ENCODE measurements at regions not wholly inside any gene's neighbourhood (a gene's known extent, or its start where the extent isn't known, plus 50 kb on each side); places are given as distances from the start of the nearest gene placed in this dataset.

DNA sequence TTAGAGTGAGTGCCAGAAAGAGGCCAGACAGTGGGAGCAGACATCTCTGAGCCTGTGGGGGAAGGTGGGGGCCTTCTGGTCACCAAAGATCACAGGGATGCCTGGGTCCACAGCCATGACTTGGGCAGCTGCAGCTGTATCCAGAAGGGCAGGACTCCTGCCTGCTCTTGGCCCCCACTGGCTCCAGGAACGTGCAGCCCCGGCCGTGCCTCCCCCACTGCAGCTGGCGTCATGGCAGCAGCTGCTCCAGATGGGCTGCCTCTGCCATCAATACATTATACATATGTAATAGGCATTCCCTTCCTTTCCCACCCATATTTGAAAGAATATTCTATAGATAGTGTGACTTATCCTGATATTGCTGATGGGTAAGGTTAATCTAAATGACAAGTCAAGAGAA, 195.5 kb upstream of the SNX19 start:
- WGBS, 3 donors, result 82 to 95% (median 92%) methylated on average over 4 of the region's 4 CpGs
- Histone ChIP-seq H3K4me3 (ENCODE audit: low read depth in 1 of 3, low read length in 3 of 3) (no peak overlapping the region), H3K27ac (ENCODE audit: low read depth in 1 of 3, low read length in 2 of 3) (no peak overlapping the region), H3K4me1 (ENCODE audit: control insufficient read depth in 3 of 3, insufficient read depth in 2 of 3, low read depth in 1 of 3, low read length in 2 of 3) (no peaks in the 10 kb centered on the region), H3K9me3 (ENCODE audit: control insufficient read depth in 2 of 2, insufficient read depth in 1 of 2, low read depth in 1 of 2, low read length in 1 of 2) (peaks cover 0 to 15% of the 10 kb centered on the region in 2 donors), H3K27me3 (ENCODE audit: control insufficient read depth in 3 of 3, insufficient read depth in 3 of 3, low read length in 3 of 3) (no peaks in the 10 kb centered on the region), H3K36me3 (ENCODE audit: control insufficient read depth in 3 of 3, insufficient read depth in 2 of 3, low read depth in 1 of 3, low read length in 3 of 3) (no peaks in the 10 kb centered on the region)
- FAIRE-seq (no peak), DNase-seq (no peak)

DNA sequence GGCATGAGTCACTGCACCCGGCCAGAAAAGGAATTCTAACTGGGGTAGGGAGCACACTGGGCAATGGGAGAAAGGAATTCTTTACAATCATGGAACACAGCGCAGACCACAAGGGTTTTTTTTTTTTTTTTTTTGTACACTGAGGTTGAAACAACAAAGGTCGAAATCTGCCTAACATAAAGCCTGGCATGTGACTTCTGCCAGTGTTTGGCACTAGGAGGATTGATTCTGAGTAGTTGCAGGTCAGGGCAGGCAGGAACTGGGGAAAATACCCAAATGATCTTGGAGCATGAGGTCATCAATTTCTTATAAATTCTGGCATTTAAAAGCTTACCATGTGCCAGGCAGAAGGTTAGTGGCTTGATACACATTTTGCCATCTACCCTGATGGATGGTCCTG, 202.0 kb upstream of the SNX19 start:
- Histone ChIP-seq H3K4me3 (ENCODE audit: low read depth in 1 of 3, low read length in 3 of 3) (no peak overlapping the region), H3K27ac (ENCODE audit: low read depth in 1 of 3, low read length in 2 of 3) (no peak overlapping the region), H3K4me1 (ENCODE audit: control insufficient read depth in 3 of 3, insufficient read depth in 2 of 3, low read depth in 1 of 3, low read length in 2 of 3) (no peaks in the 10 kb centered on the region), H3K27me3 (ENCODE audit: control insufficient read depth in 3 of 3, insufficient read depth in 3 of 3, low read length in 3 of 3) (no peaks in the 10 kb centered on the region), H3K9me3 (ENCODE audit: control insufficient read depth in 2 of 2, insufficient read depth in 1 of 2, low read depth in 1 of 2, low read length in 1 of 2) (no peaks in the 10 kb centered on the region), H3K36me3 (ENCODE audit: control insufficient read depth in 3 of 3, insufficient read depth in 2 of 3, low read depth in 1 of 3, low read length in 3 of 3) (no peaks in the 10 kb centered on the region)
- FAIRE-seq (no peak), DNase-seq (no peak)
- WGBS, 3 donors, result 53 to 76% (median 64%) methylated on average over 3 of the region's 3 CpGs

DNA sequence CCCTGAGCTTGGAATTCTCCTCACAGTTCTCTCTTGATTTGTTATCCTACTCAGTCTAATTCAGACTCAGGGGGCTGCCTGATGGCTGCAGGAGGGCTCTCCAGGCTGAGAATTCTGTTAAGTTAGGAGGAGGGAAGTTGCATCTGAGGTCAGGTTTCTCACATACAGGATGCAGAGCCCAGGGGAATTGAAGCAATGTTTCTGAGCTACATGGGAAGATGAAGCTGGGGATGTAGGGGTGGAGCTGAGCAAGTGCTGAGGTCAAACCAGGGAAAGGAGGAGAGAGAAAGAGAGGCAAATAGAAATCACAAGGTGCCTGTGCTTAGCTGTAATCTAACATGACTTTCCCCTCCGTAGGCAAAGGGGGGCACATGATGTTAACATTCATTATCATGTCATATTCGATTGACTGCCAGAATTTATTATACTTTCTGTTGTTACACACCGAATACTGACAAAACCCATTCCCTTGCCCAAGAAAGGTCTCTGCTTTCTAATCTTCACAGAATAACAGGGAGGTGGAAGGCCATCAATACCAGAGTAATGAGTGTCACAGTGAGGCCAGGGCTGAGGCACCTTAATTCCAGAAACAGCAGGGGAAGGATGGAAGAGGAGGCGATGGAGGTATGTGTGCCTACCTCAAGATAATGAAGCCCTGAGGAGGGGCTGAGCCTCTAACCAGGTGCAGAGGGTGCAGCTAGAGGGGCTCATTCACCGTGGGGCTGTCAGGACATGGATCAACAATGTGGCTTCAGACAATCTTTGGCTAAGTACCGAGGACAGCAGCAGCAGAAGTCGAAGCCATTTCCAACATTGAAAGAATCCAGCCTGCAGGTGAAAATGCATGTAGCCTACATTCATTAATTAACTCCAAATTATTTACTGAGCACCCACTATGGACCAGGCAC, 205.4 kb upstream of the SNX19 start:
- FAIRE-seq (no peak), DNase-seq (no peak)
- no peaks in the 10 kb centered on the region for H3K36me3 ChIP-seq (ENCODE audit: control insufficient read depth in 3 of 3, insufficient read depth in 2 of 3, low read depth in 1 of 3, low read length in 3 of 3)
- no peak overlapping the region for H3K27ac ChIP-seq (ENCODE audit: low read depth in 1 of 3, low read length in 2 of 3)
- no peaks in the 10 kb centered on the region for H3K4me1 ChIP-seq (ENCODE audit: control insufficient read depth in 3 of 3, insufficient read depth in 2 of 3, low read depth in 1 of 3, low read length in 2 of 3)
- H3K9me3 ChIP-seq (ENCODE audit: control insufficient read depth in 2 of 2, insufficient read depth in 1 of 2, low read depth in 1 of 2, low read length in 1 of 2), result no peaks in the 10 kb centered on the region
- 48 to 64% (median 57%) methylated on average over 7 of the region's 7 CpGs for WGBS, 3 donors
- H3K4me3 ChIP-seq (ENCODE audit: low read depth in 1 of 3, low read length in 3 of 3), result no peak overlapping the region
- H3K27me3 ChIP-seq (ENCODE audit: control insufficient read depth in 3 of 3, insufficient read depth in 3 of 3, low read length in 3 of 3), result no peaks in the 10 kb centered on the region

DNA sequence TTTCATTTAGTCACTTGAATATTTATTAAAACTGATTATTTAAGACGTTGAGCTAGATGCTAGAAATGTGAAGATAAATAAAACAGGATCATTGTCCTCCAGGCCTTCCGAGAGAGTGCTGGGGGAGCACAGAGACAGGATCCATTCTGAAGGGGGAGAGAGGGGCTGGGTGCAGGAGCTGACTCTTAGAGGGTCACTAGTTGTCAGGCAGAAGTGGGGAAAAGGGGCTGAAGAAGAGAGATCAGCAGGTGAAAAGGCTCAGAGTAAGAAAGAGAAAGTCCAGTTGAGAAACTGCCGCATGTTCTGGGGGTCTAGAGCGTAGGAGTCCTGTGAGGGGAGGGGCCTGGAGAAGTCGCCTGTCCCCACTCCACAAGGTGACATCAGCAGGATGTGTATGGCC, 206.2 kb upstream of the SNX19 start:
- Histone ChIP-seq H3K4me3 (ENCODE audit: low read depth in 1 of 3, low read length in 3 of 3) (no peak overlapping the region), H3K27ac (ENCODE audit: low read depth in 1 of 3, low read length in 2 of 3) (no peak overlapping the region), H3K36me3 (ENCODE audit: control insufficient read depth in 3 of 3, insufficient read depth in 2 of 3, low read depth in 1 of 3, low read length in 3 of 3) (no peaks in the 10 kb centered on the region), H3K9me3 (ENCODE audit: control insufficient read depth in 2 of 2, insufficient read depth in 1 of 2, low read depth in 1 of 2, low read length in 1 of 2) (peaks cover 0 to 2% of the 10 kb centered on the region in 2 donors), H3K27me3 (ENCODE audit: control insufficient read depth in 3 of 3, insufficient read depth in 3 of 3, low read length in 3 of 3) (no peaks in the 10 kb centered on the region), H3K4me1 (ENCODE audit: control insufficient read depth in 3 of 3, insufficient read depth in 2 of 3, low read depth in 1 of 3, low read length in 2 of 3) (no peaks in the 10 kb centered on the region)
- FAIRE-seq (no peak), DNase-seq (no peak)
- 75 to 76% (median 75%) methylated on average over 5 of the region's 5 CpGs for WGBS, 3 donors

DNA sequence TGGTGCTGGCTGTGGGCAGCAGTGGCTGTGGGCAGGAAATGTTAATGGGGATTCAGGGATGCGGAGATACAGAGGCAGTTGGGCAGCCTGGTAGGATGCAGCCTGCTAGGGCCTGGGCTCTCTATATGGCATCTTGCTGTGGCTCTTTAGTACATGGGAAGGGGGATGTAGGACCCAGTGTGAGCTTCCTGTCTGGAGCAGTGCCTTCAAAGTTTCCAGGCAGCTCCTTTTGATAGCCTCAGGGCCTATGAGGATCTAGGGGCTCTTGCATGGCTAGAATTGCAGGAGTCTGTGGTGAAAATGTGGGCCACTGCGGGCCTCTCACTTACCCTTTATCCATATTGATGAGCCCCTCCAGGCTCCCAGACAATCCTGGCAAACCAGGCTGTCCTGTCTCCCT, 213.2 kb upstream of the SNX19 start:
- Histone ChIP-seq H3K4me1 (ENCODE audit: control insufficient read depth in 3 of 3, insufficient read depth in 2 of 3, low read depth in 1 of 3, low read length in 2 of 3) (no peaks in the 10 kb centered on the region), H3K9me3 (ENCODE audit: control insufficient read depth in 2 of 2, insufficient read depth in 1 of 2, low read depth in 1 of 2, low read length in 1 of 2) (peaks cover 0 to 10% of the 10 kb centered on the region in 2 donors), H3K27ac (ENCODE audit: low read depth in 1 of 3, low read length in 2 of 3) (no peak overlapping the region), H3K27me3 (ENCODE audit: control insufficient read depth in 3 of 3, insufficient read depth in 3 of 3, low read length in 3 of 3) (no peaks in the 10 kb centered on the region), H3K4me3 (ENCODE audit: low read depth in 1 of 3, low read length in 3 of 3) (no peak overlapping the region), H3K36me3 (ENCODE audit: control insufficient read depth in 3 of 3, insufficient read depth in 2 of 3, low read depth in 1 of 3, low read length in 3 of 3) (no peaks in the 10 kb centered on the region)
- FAIRE-seq (no peak), DNase-seq (no peak)
- 88 to 96% (median 89%) methylated on average over 2 of the region's 2 CpGs for WGBS, 3 donors

DNA sequence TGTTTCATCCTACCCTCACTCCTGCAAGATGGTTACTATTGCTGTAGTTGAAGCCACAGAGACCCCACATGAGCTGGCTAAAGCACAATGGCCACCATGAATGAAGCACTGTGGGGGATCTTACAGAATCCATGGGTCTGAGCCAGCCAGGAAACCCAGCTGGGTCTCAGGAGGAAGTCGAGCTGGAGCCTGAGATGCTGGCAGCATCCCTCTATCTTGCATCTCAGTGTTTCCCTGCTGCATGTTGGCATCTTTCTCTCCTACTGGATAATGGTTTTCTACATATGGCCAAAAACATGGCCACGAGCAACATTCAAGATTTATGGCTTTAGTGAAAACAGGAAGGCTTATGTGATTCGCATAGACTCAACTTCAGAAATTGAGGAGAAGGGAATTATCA, 219.3 kb upstream of the SNX19 start:
- Histone ChIP-seq H3K4me1 (ENCODE audit: control insufficient read depth in 3 of 3, insufficient read depth in 2 of 3, low read depth in 1 of 3, low read length in 2 of 3) (no peaks in the 10 kb centered on the region), H3K9me3 (ENCODE audit: control insufficient read depth in 2 of 2, insufficient read depth in 1 of 2, low read depth in 1 of 2, low read length in 1 of 2) (no peaks in the 10 kb centered on the region), H3K27ac (ENCODE audit: low read depth in 1 of 3, low read length in 2 of 3) (no peak overlapping the region), H3K36me3 (ENCODE audit: control insufficient read depth in 3 of 3, insufficient read depth in 2 of 3, low read depth in 1 of 3, low read length in 3 of 3) (no peaks in the 10 kb centered on the region), H3K27me3 (ENCODE audit: control insufficient read depth in 3 of 3, insufficient read depth in 3 of 3, low read length in 3 of 3) (no peaks in the 10 kb centered on the region), H3K4me3 (ENCODE audit: low read depth in 1 of 3, low read length in 3 of 3) (no peak overlapping the region)
- 48 to 63% (median 49%) methylated on average over 3 of the region's 3 CpGs for WGBS, 3 donors
- no peak for DNase-seq
- FAIRE-seq, result no peak

DNA sequence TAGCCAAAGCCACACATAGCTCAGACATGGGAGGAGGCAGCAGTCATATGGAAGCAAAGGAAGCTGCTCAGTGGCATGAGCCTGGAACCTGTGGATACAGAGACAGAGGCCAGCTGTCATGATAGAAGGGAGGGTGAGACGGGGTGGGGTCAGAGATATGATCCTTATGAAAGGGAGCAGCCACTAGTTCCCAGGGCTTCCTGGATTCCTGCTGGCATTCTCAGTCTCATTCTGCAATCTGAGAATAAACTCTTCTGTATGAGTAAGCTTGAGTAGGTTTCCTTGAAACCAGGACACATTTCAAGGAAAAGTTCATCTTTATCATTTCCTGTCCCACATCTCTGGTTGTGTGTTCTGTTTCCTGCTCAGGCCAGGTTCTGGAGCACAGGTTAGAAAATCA, 220.2 kb upstream of the SNX19 start:
- 0 to 20% methylated on average over 1 of the region's 1 CpG; no CpG with 5 or more reads in 1 of the 3 donors for WGBS, 3 donors
- Histone ChIP-seq H3K9me3 (ENCODE audit: control insufficient read depth in 2 of 2, insufficient read depth in 1 of 2, low read depth in 1 of 2, low read length in 1 of 2) (no peaks in the 10 kb centered on the region), H3K27me3 (ENCODE audit: control insufficient read depth in 3 of 3, insufficient read depth in 3 of 3, low read length in 3 of 3) (no peaks in the 10 kb centered on the region), H3K4me1 (ENCODE audit: control insufficient read depth in 3 of 3, insufficient read depth in 2 of 3, low read depth in 1 of 3, low read length in 2 of 3) (no peaks in the 10 kb centered on the region), H3K36me3 (ENCODE audit: control insufficient read depth in 3 of 3, insufficient read depth in 2 of 3, low read depth in 1 of 3, low read length in 3 of 3) (no peaks in the 10 kb centered on the region), H3K27ac (ENCODE audit: low read depth in 1 of 3, low read length in 2 of 3) (no peak overlapping the region), H3K4me3 (ENCODE audit: low read depth in 1 of 3, low read length in 3 of 3) (no peak overlapping the region)
- no peak for DNase-seq
- FAIRE-seq, result no peak

DNA sequence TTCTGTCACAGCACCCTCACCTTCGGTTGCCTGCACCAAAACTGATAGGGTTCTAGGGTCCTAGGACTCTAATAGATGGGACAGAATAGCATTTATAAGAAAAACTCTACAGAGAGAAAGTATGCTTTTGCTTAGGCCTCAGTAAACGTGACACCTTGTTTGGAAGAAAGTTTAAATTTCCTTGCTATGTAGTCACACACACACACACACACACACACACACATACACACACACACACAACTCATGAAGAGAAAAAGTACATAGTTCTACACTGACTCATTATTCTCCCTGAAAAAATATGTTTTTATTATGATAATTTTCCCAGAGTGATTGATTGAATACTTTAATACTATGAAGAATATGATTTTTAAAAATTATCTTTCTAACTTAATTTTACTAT, 220.8 kb upstream of the SNX19 start:
- Histone ChIP-seq H3K27ac (ENCODE audit: low read depth in 1 of 3, low read length in 2 of 3) (no peak overlapping the region), H3K9me3 (ENCODE audit: control insufficient read depth in 2 of 2, insufficient read depth in 1 of 2, low read depth in 1 of 2, low read length in 1 of 2) (no peaks in the 10 kb centered on the region), H3K36me3 (ENCODE audit: control insufficient read depth in 3 of 3, insufficient read depth in 2 of 3, low read depth in 1 of 3, low read length in 3 of 3) (no peaks in the 10 kb centered on the region), H3K27me3 (ENCODE audit: control insufficient read depth in 3 of 3, insufficient read depth in 3 of 3, low read length in 3 of 3) (no peaks in the 10 kb centered on the region), H3K4me3 (ENCODE audit: low read depth in 1 of 3, low read length in 3 of 3) (no peak overlapping the region), H3K4me1 (ENCODE audit: control insufficient read depth in 3 of 3, insufficient read depth in 2 of 3, low read depth in 1 of 3, low read length in 2 of 3) (no peaks in the 10 kb centered on the region)
- FAIRE-seq (no peak), DNase-seq (no peak)
- WGBS, 3 donors, result 68 to 80% (median 72%) methylated on average over 2 of the region's 2 CpGs

DNA sequence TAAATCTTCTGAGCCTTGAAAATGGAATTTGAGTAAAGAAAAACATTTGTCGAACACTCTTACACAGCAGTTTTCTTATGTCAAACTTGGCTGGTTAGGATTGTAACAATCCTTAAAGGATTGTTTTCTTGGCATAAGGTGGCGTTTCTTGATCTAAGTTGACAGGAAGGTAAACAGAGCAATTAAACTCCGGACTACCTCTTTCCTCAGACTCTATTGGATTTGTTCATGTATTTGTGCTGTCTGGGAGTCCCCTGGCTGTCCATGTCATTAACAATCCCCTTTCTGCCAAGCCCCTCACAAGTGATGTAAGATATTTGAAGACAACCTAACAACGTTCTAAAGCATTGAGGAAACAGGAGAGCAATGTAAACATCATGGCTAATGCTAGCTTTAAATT, 222.5 kb upstream of the SNX19 start:
- WGBS, 3 donors, result 22 to 32% (median 25%) methylated on average over 4 of the region's 4 CpGs

More for the DNA sequence above, 222.5 kb upstream of the SNX19 start:
- Histone ChIP-seq H3K27ac (ENCODE audit: low read depth in 1 of 3, low read length in 2 of 3) (no peak overlapping the region), H3K9me3 (ENCODE audit: control insufficient read depth in 2 of 2, insufficient read depth in 1 of 2, low read depth in 1 of 2, low read length in 1 of 2) (no peaks in the 10 kb centered on the region), H3K27me3 (ENCODE audit: control insufficient read depth in 3 of 3, insufficient read depth in 3 of 3, low read length in 3 of 3) (no peaks in the 10 kb centered on the region), H3K36me3 (ENCODE audit: control insufficient read depth in 3 of 3, insufficient read depth in 2 of 3, low read depth in 1 of 3, low read length in 3 of 3) (no peaks in the 10 kb centered on the region), H3K4me1 (ENCODE audit: control insufficient read depth in 3 of 3, insufficient read depth in 2 of 3, low read depth in 1 of 3, low read length in 2 of 3) (no peaks in the 10 kb centered on the region), H3K4me3 (ENCODE audit: low read depth in 1 of 3, low read length in 3 of 3) (no peak overlapping the region)
- FAIRE-seq, result no peak
- no peak for DNase-seq
